UCSD-AML1 (cell line): ENCODE measurements at regions not wholly inside any gene's neighbourhood (a gene's known extent, or its start where the extent isn't known, plus 50 kb on each side); places are given as distances from the start of the nearest gene placed in this dataset.

Experiments
- DNase-seq: peaks from one replicate; lab custom pipeline; 2025; ENCODE audit not compliant: unreplicated experiment; lab: John Stamatoyannopoulos, UW

- DNase-seq: no peak
Measured at GRCh38 chr11:32039149-32039548, 51.7 kb upstream of the RCN1 start.

DNA sequence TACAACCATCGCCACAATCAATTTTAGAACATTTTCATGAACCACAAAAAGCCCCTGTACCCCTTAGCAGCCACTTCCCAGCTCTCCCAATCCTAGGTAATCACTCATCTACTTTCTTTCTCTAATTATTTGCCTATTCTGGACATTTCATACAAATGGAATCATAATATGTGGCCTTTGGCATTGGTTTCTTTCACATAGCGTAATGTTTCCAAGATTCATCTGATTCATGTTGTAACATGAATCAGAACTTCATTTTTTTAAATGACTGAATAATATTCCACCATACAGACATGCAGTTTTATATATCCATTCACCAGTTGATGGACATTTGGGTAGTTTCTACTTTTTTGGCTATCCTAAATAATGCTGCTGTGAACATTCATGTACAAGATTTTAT lies 56.2 kb upstream of the RCN1 start:
- no peak for DNase-seq

- no peak for DNase-seq
Measured at GRCh38 chr11:32034149-32034548, 56.7 kb upstream of the RCN1 start.

DNA sequence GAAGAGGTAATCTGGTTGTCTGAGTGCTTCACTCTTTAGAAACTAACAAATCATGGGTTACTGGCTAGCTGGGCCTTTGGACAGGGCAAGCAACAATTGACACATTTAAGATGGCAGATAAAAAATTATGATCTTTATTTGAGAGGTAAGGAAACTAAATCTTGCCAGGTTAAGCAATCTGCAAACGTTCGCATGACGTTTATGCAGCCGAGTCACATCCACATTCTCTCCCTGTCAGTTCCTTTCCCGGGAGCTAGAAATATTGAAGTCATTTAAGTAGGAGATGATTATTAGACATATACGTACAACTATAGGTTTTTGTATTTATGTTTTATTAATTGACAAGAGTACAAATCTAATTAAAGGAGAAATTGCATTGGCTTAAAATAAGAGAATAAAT lies 57.4 kb upstream of the RCN1 start:
- no peak for DNase-seq

DNA sequence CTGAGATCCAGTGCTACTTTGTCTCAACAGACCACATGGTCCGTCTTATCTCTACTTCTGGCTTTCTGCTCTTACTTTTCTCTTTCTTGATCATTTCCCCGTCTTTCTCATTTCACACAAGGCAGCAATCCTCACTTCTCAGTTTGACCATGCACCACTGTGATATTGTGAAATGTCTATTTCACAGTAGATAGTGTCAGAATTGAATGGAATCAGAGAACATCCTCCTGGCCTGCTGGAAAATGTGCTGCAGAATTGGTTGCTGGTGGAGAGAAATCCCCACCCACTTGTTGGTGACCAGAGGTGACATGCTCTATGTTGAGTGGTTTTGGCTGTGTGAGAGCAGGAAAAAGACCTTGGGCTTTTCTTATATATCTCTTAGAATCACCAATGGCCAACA lies 57.8 kb upstream of the RCN1 start:
- DNase-seq: no peak

GRCh38 chr11:32032478-32032877 lies 58.4 kb upstream of the RCN1 start:
- no peak for DNase-seq

GRCh38 chr11:32032052-32032451 lies 58.8 kb upstream of the RCN1 start:
- DNase-seq: no peak

GRCh38 chr11:32030875-32031503 lies 59.9 kb upstream of the RCN1 start:
- no peak for DNase-seq

GRCh38 chr11:32029721-32030120 lies 61.2 kb upstream of the RCN1 start:
- no peak for DNase-seq

- no peak for DNase-seq
Measured at GRCh38 chr11:32028201-32028600, 62.7 kb upstream of the RCN1 start.

DNA sequence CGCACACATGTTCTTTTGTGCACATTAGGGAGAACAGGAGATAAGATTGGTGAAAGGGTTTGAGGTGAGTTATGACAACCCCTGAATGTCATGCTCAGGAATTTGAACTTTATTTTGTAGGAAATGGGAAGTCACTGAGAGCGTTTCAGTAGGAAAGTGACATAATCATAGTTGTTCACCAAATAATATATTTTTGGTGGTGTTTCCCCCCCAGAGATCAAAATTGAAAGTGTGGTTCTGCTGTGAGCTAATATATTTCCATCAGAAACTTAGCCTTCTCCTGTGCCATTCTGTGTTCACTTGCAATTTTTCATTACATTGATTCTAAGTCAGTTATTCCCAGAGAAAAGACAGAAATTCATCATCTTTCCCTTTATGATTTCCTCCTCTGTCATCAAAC lies 64.1 kb upstream of the RCN1 start:
- no peak for DNase-seq

DNA sequence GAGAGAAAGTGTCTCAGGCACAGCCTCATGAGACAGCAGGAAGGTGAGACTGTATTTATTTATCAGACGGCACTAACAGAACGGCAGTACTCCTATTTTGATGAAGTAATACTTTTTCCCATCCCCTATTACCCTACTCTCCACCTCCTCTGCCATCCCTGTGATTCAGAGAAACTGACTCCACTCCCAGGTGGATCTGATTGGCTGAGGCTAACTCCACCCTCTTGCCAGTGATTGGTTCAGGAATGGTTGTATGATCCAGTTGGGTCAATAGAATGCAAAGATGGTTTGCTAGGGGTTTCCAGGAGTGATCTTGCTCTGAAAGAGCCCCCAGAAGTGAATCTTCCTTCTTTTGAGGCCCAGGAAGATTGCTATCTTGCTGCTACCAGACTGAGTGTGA lies 65.9 kb upstream of the RCN1 start:
- DNase-seq: no peak

DNA sequence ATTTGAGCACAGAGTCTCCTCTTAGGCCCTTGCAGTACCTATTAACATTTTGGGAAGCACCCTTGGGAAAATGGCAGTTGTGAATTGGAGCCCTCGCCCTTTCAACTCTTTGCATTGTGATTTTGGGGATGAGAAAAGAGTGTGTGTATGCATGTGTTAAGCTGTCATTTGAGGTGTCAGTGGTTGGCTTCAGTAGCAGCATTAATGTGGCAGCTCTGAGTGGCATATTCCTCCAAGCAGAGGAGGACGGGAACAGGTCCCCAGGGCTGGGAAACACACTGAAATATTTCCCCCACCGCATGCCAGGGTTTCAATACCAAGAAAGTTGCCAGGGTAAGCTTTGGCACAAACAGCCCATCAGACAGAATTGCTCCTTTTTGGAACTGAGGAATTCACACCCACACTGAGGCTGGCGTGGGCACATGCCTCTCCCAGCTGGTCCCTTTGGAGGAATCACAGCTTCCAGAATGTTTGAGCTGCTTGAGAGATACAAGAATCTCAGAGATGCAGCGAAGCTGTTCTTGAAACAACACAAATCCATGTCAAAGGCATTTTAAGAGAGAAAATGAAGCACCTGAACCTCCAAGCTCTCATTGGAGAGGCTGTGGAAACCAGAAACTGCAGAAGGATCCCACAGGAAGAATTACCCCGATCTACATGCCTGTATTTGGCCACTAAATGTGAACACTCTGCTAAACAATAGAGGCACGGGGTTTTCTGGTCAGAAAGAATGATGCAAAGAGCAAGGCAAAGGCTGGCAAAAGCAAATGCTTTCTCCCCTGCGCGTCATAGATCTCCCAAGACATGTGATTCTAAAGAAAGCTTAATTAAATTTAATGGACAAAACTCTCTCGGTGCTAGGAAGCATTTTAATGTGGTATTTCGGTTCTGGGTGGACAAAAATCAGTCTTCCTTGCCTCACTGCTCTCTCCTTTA lies 67.2 kb upstream of the RCN1 start:
- DNase-seq: no peak

- DNase-seq: no peak
Measured at GRCh38 chr11:32018672-32019071, 72.2 kb upstream of the RCN1 start.

- no peak for DNase-seq
Measured at GRCh38 chr11:32016111-32016510, 74.8 kb upstream of the RCN1 start.

DNA sequence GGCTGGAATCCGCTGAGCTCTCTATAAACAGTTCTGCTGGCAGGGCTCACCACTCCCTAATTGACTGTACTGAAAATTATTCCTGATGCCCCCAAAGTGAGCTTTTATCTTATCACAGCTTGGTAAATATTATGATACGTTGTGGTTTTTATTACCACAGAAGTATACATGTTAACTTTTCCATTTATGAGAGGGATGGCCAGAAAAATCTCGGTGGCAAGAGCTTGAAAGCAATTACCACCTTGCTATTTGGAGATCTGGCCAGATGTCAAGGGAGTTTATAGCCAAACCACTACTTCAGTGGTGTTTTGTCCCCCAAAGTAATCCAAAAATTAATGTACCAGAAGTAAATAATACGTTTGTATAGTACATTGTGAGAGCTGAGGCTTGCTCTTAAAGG lies 75.4 kb upstream of the RCN1 start:
- no peak for DNase-seq

DNA sequence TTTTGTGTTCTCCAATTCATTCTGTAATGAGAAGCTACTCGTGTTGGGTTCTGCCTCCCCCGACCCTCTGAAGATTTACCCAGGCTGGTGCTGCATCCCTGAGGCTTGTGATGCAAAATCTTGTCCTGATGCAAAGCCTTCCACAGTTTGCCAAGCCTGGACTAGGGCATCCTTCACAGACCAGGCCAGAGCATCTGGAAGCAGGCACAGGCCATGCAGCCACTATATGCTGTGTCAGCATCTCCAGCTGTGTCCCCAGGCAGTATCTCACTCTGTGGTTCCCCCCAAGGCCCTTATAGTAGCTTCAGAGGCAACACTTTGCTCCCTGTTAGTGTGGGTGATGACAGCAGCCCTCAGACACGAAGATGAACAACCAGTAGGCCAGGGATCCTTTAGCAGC lies 77.3 kb upstream of the RCN1 start:
- DNase-seq: no peak

GRCh38 chr11:32012049-32012448 lies 78.8 kb upstream of the RCN1 start:
- DNase-seq: no peak

GRCh38 chr11:32008880-32009551 lies 81.9 kb upstream of the RCN1 start:
- no peak for DNase-seq

DNA sequence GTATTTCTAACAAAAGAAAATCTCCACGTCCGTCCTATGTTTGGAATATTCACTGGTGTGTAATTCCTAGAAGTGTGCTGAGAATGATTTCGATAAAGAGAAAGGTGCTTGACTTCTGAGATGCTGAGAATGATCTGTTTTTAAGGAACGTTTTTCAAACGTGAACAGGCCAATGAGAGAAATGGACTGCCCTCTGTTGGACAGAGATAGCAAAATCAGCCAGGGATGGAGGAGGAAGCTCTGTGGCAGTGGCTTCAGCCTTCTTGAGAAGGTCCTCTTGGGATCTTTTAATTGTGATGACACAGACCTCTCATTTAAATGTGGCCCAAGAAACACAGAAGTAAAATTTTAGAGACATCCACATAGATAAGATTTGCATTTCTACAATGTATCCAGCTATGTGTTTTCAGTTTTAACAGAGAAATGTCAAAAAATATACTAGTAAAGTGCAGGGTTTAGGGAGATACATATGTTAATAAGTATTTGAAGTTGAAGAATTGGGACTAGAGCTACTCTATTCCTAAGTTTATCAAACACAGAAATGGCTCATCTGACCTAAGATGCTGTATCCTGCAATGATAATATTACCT lies 84.0 kb upstream of the RCN1 start:
- DNase-seq: no peak

GRCh38 chr11:32005786-32006416 lies 85.0 kb upstream of the RCN1 start:
- DNase-seq: no peak
